ENCODE measurements at regions not wholly inside any gene's neighbourhood (a gene's known extent, or its start where the extent isn't known, plus 50 kb on each side); places are given as distances from the start of the nearest gene placed in this dataset.

DNA sequence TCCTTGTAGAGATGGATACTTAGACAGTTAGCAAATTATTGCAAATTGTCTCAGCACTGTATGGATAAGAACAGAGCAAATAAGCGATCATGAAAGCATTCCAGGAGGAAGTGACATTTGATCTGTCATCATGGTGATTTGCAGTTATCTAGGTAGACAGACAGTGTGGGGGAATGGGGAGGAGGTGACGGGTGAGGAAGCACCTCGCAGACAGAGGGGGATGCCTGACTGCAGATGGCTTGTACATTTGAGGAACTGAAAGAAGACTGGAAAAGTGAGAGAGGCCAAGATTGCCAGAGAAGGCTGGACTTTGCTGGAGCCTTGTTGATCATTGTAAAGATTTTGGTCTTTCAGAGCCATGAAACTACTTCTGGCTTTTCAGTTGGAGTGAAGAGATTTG, 318.2 kb upstream of the CELF2 start:
- TF ChIP-seq EZH2 (IDR thresholded peaks at IDR 0.05; ENCODE audit: insufficient read depth, low read length): no peak
- TF ChIP-seq, protein P1, sequence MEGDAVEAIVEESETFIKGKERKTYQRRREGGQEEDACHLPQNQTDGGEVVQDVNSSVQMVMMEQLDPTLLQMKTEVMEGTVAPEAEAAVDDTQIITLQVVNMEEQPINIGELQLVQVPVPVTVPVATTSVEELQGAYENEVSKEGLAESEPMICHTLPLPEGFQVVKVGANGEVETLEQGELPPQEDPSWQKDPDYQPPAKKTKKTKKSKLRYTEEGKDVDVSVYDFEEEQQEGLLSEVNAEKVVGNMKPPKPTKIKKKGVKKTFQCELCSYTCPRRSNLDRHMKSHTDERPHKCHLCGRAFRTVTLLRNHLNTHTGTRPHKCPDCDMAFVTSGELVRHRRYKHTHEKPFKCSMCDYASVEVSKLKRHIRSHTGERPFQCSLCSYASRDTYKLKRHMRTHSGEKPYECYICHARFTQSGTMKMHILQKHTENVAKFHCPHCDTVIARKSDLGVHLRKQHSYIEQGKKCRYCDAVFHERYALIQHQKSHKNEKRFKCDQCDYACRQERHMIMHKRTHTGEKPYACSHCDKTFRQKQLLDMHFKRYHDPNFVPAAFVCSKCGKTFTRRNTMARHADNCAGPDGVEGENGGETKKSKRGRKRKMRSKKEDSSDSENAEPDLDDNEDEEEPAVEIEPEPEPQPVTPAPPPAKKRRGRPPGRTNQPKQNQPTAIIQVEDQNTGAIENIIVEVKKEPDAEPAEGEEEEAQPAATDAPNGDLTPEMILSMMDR (IDR thresholded peaks at IDR 0.05; ENCODE audit: insufficient read depth, low read depth, low read length): no peak
